Neural cell (in vitro differentiated cells): ENCODE measurements at regions not wholly inside any gene's neighbourhood (a gene's known extent, or its start where the extent isn't known, plus 50 kb on each side); places are given as distances from the start of the nearest gene placed in this dataset.

Source experiments
- CTCF ChIP-seq: fragments of 450-650 bp; IDR thresholded peaks from 2 replicates; pipeline ENCODE4 v1.5.1; 2014; ENCODE audit warnings: antibody characterized with exemption, mild to moderate bottlenecking, moderate library complexity; ENCODE audit not compliant: poor library complexity, severe bottlenecking
- EP300 ChIP-seq: fragments of 450-650 bp; conservative IDR thresholded peaks from 2 replicates; pipeline ENCODE4 v1.6.1; 2014; ENCODE audit warnings: antibody characterized with exemption, mild to moderate bottlenecking, moderate library complexity; ENCODE audit not compliant: poor library complexity, severe bottlenecking
- EZH2 ChIP-seq: fragments of 200-600, 300-800 bp; shearing (Covaris generic), sonication (generic); IDR thresholded peaks from 2 replicates; pipeline ENCODE4 v1.6.1; 2014; ENCODE audit warnings: antibody characterized with exemption, low read length, borderline replicate concordance, mild to moderate bottlenecking; ENCODE audit not compliant: insufficient read depth, poor library complexity, severe bottlenecking
- POLR2AphosphoS5 ChIP-seq: IDR thresholded peaks from 2 replicates; pipeline ENCODE4 v1.6.1; 2012
- RAD21 ChIP-seq: fragments of 450-650 bp; conservative IDR thresholded peaks from 2 replicates; pipeline ENCODE4 v1.6.1; 2014; ENCODE audit warnings: antibody characterized with exemption, mild to moderate bottlenecking, moderate library complexity
- SMC3 ChIP-seq: fragments of 450-650 bp; conservative IDR thresholded peaks from 2 replicates; pipeline ENCODE4 v1.6.1; 2014; ENCODE audit warnings: antibody characterized with exemption, mild to moderate bottlenecking, moderate library complexity; ENCODE audit not compliant: poor library complexity
- TAF1 ChIP-seq: IDR thresholded peaks from 2 replicates; pipeline ENCODE4 v1.6.1; 2012; ENCODE audit warnings: low read depth

DNA sequence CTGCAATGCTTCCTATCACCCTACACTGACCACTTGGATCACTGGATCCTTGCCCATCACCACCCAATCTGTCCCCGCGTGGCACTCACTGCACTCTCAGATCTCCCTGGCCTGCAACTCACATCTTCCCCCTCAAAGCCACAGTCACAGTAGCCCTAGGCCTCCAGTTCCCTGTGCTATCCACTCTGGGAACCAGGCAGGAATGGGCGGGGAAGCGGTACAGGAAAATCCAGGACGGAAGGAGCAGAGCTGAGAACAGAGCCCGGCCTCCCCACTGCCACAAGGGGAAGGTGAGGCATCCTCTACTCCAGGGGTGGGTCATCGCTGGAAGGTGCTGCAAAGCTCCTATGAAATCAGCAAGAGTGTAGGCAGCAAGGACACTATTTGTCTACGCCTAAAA is 102.6 kb downstream of the ESM1 start:
- no peak for TF ChIP-seq CTCF
- TF ChIP-seq EZH2 = no peak
- TF ChIP-seq POLR2AphosphoS5 = no peak
- TF ChIP-seq SMC3 = no peak
- TF ChIP-seq EP300 = no peak
- no peak for TF ChIP-seq TAF1
- no peak for TF ChIP-seq RAD21
